Glutamatergic neuron (in vitro differentiated cells): ENCODE measurements at regions not wholly inside any gene's neighbourhood (a gene's known extent, or its start where the extent isn't known, plus 50 kb on each side); places are given as distances from the start of the nearest gene placed in this dataset.

Experiments
- DNase-seq: peaks from one replicate; pipeline ENCODE4 v3.0.0; 2022
- H3K27ac Mint-ChIP-seq: one replicate; pipeline ENCODE4 v1.8.0; 2020; ENCODE audit warnings: mild to moderate bottlenecking, mixed read lengths, inconsistent platforms; ENCODE audit not compliant: unreplicated experiment
- H3K27me3 Mint-ChIP-seq: one replicate; pipeline ENCODE4 v1.8.0; 2020; ENCODE audit warnings: mild to moderate bottlenecking, moderate library complexity, mixed read lengths, inconsistent platforms; ENCODE audit not compliant: unreplicated experiment
- H3K36me3 Mint-ChIP-seq: one replicate; pipeline ENCODE4 v1.8.0; 2020; ENCODE audit warnings: mild to moderate bottlenecking, mixed read lengths, inconsistent platforms; ENCODE audit not compliant: unreplicated experiment
- H3K4me1 Mint-ChIP-seq: one replicate; pipeline ENCODE4 v1.8.0; 2020; ENCODE audit warnings: mild to moderate bottlenecking, low read depth, mixed read lengths, inconsistent platforms; ENCODE audit not compliant: unreplicated experiment
- H3K4me3 Mint-ChIP-seq: one replicate; pipeline ENCODE4 v1.8.0; 2020; ENCODE audit warnings: mild to moderate bottlenecking, mixed read lengths, inconsistent platforms; ENCODE audit not compliant: unreplicated experiment
- H3K9me3 Mint-ChIP-seq: one replicate; pipeline ENCODE4 v1.8.0; 2020; ENCODE audit warnings: mild to moderate bottlenecking, moderate library complexity, mixed read lengths, inconsistent platforms; ENCODE audit not compliant: unreplicated experiment
- CTCF ChIP-seq: fragments of 200-600 bp; sonication (generic); IDR thresholded peaks from one replicate; pipeline ENCODE4 v1.5.0; 2021; ENCODE audit not compliant: partially characterized antibody, unreplicated experiment

GRCh38 chr7:53638517-53638916 lies 603.1 kb downstream of the POM121L12 start:
- no peak overlapping the region for H3K4me3 Mint-ChIP-seq
- H3K27ac Mint-ChIP-seq: no peak overlapping the region
- peaks cover 2% of the 10 kb centered on the region for H3K9me3 Mint-ChIP-seq
- no peaks in the 10 kb centered on the region for H3K36me3 Mint-ChIP-seq
- TF ChIP-seq CTCF: no peak
- DNase-seq: no peak
- H3K27me3 Mint-ChIP-seq: no peaks in the 10 kb centered on the region
- H3K4me1 Mint-ChIP-seq: no peaks in the 10 kb centered on the region

- H3K4me1 Mint-ChIP-seq: no peaks in the 10 kb centered on the region
- H3K36me3 Mint-ChIP-seq: no peaks in the 10 kb centered on the region
- H3K4me3 Mint-ChIP-seq: no peak overlapping the region
- peaks cover 2% of the 10 kb centered on the region for H3K9me3 Mint-ChIP-seq
- DNase-seq: no peak
- TF ChIP-seq CTCF: no peak
- H3K27me3 Mint-ChIP-seq: no peaks in the 10 kb centered on the region
- no peak overlapping the region for H3K27ac Mint-ChIP-seq
Measured at GRCh38 chr7:53641091-53641490, 605.7 kb downstream of the POM121L12 start.

GRCh38 chr7:53642361-53642760 lies 606.9 kb downstream of the POM121L12 start:
- Mint-ChIP-seq H3K27me3 (no peaks in the 10 kb centered on the region), H3K4me3 (no peak overlapping the region), H3K4me1 (no peaks in the 10 kb centered on the region), H3K27ac (peak overlapping the region; percentile 40), H3K36me3 (no peaks in the 10 kb centered on the region), H3K9me3 (no peaks in the 10 kb centered on the region)
- TF ChIP-seq CTCF: no peak
- no peak for DNase-seq

- Mint-ChIP-seq H3K4me1 (no peaks in the 10 kb centered on the region), H3K36me3 (no peaks in the 10 kb centered on the region), H3K9me3 (no peaks in the 10 kb centered on the region), H3K27ac (no peak overlapping the region), H3K27me3 (no peaks in the 10 kb centered on the region), H3K4me3 (no peak overlapping the region)
- no peak for TF ChIP-seq CTCF
- DNase-seq: no peak
Measured at GRCh38 chr7:53642866-53643265, 607.4 kb downstream of the POM121L12 start.

- H3K4me1 Mint-ChIP-seq: no peaks in the 10 kb centered on the region
- H3K27ac Mint-ChIP-seq: no peak overlapping the region
- DNase-seq: no peak
- TF ChIP-seq CTCF: no peak
- no peaks in the 10 kb centered on the region for H3K27me3 Mint-ChIP-seq
- no peaks in the 10 kb centered on the region for H3K36me3 Mint-ChIP-seq
- H3K4me3 Mint-ChIP-seq: no peak overlapping the region
- no peaks in the 10 kb centered on the region for H3K9me3 Mint-ChIP-seq
Measured at GRCh38 chr7:53656881-53657280, 621.4 kb downstream of the POM121L12 start.
